Activated naive CD8-positive, alpha-beta T cell treated with anti-CD3 and anti-CD28 coated beads, Interleukin-2, amount 10 ng/mL, durations not matched to agents 7 days and 5 days (primary cell): ENCODE measurements at regions not wholly inside any gene's neighbourhood (a gene's known extent, or its start where the extent isn't known, plus 50 kb on each side); places are given as distances from the start of the nearest gene placed in this dataset.

ENCODE experiments used
- ATAC-seq: fragments of 150-1000 bp; cut with Tn5 transposase; one replicate; pipeline ENCODE4 v1.10.0; 2021; ENCODE audit warnings: low read depth, moderate library complexity
- POLR2A ChIA-PET: fragments of 350-600 bp; sonication (Branson Sonifier 250); formaldehyde crosslinking; loops from one replicate; lab custom pipeline; 2021; ENCODE audit warnings: antibody characterized with exemption; lab: Charles Lee
- DNase-seq: peaks from one replicate; pipeline ENCODE4 v3.0.0; 2021
- H3K27ac Mint-ChIP-seq: one replicate; pipeline ENCODE4 v1.8.0; 2022; ENCODE audit warnings: mild to moderate bottlenecking, mixed read lengths
- H3K27me3 Mint-ChIP-seq: one replicate; pipeline ENCODE4 v1.8.0; 2022; ENCODE audit warnings: mild to moderate bottlenecking, moderate library complexity, mixed read lengths
- H3K36me3 Mint-ChIP-seq: one replicate; pipeline ENCODE4 v1.8.0; 2021; ENCODE audit warnings: mild to moderate bottlenecking, mixed read lengths
- H3K4me1 Mint-ChIP-seq: one replicate; pipeline ENCODE4 v1.8.0; 2021; ENCODE audit warnings: mixed read lengths
- H3K4me3 Mint-ChIP-seq: one replicate; pipeline ENCODE4 v1.8.0; 2022; ENCODE audit warnings: mild to moderate bottlenecking, moderate library complexity, mixed read lengths
- H3K9me3 Mint-ChIP-seq: one replicate; pipeline ENCODE4 v1.8.0; 2021; ENCODE audit warnings: mixed read lengths

GRCh38 chr13:34300559-34300958 lies 482.6 kb downstream of the RFC3 start:
- no peak overlapping the region for H3K27ac Mint-ChIP-seq
- H3K4me1 Mint-ChIP-seq, result no peaks in the 10 kb centered on the region
- DNase-seq (no peak), ATAC-seq (no peak)
- H3K4me3 Mint-ChIP-seq, result no peak overlapping the region
- peaks cover 5% of the 10 kb centered on the region for H3K9me3 Mint-ChIP-seq
- no peaks in the 10 kb centered on the region for H3K36me3 Mint-ChIP-seq
- no peaks in the 10 kb centered on the region for H3K27me3 Mint-ChIP-seq
- POLR2A ChIA-PET, result no interaction called here

DNA sequence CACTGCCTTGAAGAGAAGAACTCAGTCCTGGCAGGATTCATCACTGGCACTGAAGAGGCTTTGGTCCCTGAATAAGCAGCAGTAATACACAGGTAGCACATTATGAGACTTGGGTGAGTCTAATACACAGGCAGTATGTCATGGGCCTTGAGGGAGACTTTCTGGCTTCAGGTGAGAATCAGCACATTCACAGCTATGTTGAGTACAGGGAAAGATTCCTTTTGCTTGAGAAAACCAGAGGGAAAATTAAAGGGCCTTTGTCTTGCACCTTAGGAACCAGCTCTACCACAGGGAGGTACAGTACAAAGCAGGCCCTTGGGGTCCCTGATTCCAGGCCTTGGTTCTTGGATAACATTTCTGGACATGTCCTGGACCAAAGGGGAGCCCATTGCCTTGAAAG lies 484.6 kb downstream of the RFC3 start:
- no peak for DNase-seq
- peaks cover 5% of the 10 kb centered on the region for H3K9me3 Mint-ChIP-seq
- POLR2A ChIA-PET, result no interaction called here
- H3K27ac Mint-ChIP-seq, result no peak overlapping the region
- no peak for ATAC-seq
- H3K4me1 Mint-ChIP-seq, result no peaks in the 10 kb centered on the region
- no peaks in the 10 kb centered on the region for H3K27me3 Mint-ChIP-seq
- H3K4me3 Mint-ChIP-seq, result no peak overlapping the region
- no peaks in the 10 kb centered on the region for H3K36me3 Mint-ChIP-seq

- POLR2A ChIA-PET, result no interaction called here
- Mint-ChIP-seq H3K27ac (no peak overlapping the region), H3K36me3 (no peaks in the 10 kb centered on the region), H3K4me3 (no peak overlapping the region), H3K4me1 (no peaks in the 10 kb centered on the region), H3K9me3 (peaks cover 5% of the 10 kb centered on the region), H3K27me3 (no peaks in the 10 kb centered on the region)
- ATAC-seq (no peak), DNase-seq (no peak)
These were observed 485.4 kb downstream of the RFC3 start for GRCh38 chr13:34303346-34303745.

DNA sequence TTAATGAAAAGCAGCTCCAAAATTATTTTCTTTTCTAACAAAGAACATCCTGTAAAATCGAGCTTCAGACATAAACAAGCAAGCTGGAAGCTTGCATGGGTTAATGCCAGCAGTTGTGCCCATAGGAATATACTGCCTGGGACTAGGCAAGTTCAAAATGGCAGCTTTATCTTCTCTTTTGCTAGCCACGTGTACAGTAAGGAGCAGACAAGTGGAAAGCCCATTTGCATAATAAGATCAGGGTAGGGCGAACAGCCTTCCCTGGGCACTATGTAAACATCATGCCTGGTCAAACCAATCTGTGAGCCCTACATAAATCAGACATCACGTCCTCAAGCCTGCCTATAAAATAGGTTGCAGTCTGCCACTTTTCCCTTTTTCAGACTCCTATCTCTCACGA lies 489.7 kb downstream of the RFC3 start:
- Mint-ChIP-seq H3K4me1 (no peaks in the 10 kb centered on the region), H3K4me3 (no peak overlapping the region), H3K27ac (no peak overlapping the region), H3K36me3 (no peaks in the 10 kb centered on the region), H3K9me3 (peaks cover 3% of the 10 kb centered on the region), H3K27me3 (no peaks in the 10 kb centered on the region)
- POLR2A ChIA-PET, result no interaction called here
- no peak for DNase-seq
- ATAC-seq, result no peak

GRCh38 chr13:34308725-34309124 lies 490.8 kb downstream of the RFC3 start:
- DNase-seq (no peak), ATAC-seq (no peak)
- Mint-ChIP-seq H3K27ac (no peak overlapping the region), H3K4me3 (no peak overlapping the region), H3K36me3 (no peaks in the 10 kb centered on the region), H3K4me1 (no peaks in the 10 kb centered on the region), H3K27me3 (no peaks in the 10 kb centered on the region), H3K9me3 (peaks cover 3% of the 10 kb centered on the region)
- POLR2A ChIA-PET, result no interaction called here

- no peak for ATAC-seq
- no peak overlapping the region for H3K4me3 Mint-ChIP-seq
- H3K36me3 Mint-ChIP-seq, result no peaks in the 10 kb centered on the region
- no peak overlapping the region for H3K27ac Mint-ChIP-seq
- no peak for DNase-seq
- H3K27me3 Mint-ChIP-seq, result no peaks in the 10 kb centered on the region
- no peaks in the 10 kb centered on the region for H3K4me1 Mint-ChIP-seq
- POLR2A ChIA-PET, result no interaction called here
- H3K9me3 Mint-ChIP-seq, result no peaks in the 10 kb centered on the region
These were observed 492.6 kb downstream of the RFC3 start for GRCh38 chr13:34310539-34310938.

- H3K27ac Mint-ChIP-seq, result no peak overlapping the region
- POLR2A ChIA-PET, result no interaction called here
- no peaks in the 10 kb centered on the region for H3K9me3 Mint-ChIP-seq
- H3K4me1 Mint-ChIP-seq, result no peaks in the 10 kb centered on the region
- H3K36me3 Mint-ChIP-seq, result no peaks in the 10 kb centered on the region
- H3K27me3 Mint-ChIP-seq, result no peaks in the 10 kb centered on the region
- DNase-seq (no peak), ATAC-seq (no peak)
- H3K4me3 Mint-ChIP-seq, result no peak overlapping the region
These were observed 493.3 kb downstream of the RFC3 start for GRCh38 chr13:34311251-34311650.

GRCh38 chr13:34312578-34312977 lies 494.6 kb downstream of the RFC3 start:
- Mint-ChIP-seq H3K27ac (no peak overlapping the region), H3K27me3 (no peaks in the 10 kb centered on the region), H3K9me3 (no peaks in the 10 kb centered on the region), H3K4me1 (no peaks in the 10 kb centered on the region), H3K4me3 (no peak overlapping the region), H3K36me3 (no peaks in the 10 kb centered on the region)
- DNase-seq (no peak), ATAC-seq (no peak)
- POLR2A ChIA-PET, result no interaction called here

GRCh38 chr13:34320084-34320483 lies 502.1 kb downstream of the RFC3 start:
- ATAC-seq (no peak), DNase-seq (no peak)
- H3K27ac Mint-ChIP-seq, result no peak overlapping the region
- no peak overlapping the region for H3K4me3 Mint-ChIP-seq
- H3K27me3 Mint-ChIP-seq, result no peaks in the 10 kb centered on the region
- no peaks in the 10 kb centered on the region for H3K9me3 Mint-ChIP-seq
- POLR2A ChIA-PET, result no interaction called here
- no peaks in the 10 kb centered on the region for H3K36me3 Mint-ChIP-seq
- no peaks in the 10 kb centered on the region for H3K4me1 Mint-ChIP-seq

DNA sequence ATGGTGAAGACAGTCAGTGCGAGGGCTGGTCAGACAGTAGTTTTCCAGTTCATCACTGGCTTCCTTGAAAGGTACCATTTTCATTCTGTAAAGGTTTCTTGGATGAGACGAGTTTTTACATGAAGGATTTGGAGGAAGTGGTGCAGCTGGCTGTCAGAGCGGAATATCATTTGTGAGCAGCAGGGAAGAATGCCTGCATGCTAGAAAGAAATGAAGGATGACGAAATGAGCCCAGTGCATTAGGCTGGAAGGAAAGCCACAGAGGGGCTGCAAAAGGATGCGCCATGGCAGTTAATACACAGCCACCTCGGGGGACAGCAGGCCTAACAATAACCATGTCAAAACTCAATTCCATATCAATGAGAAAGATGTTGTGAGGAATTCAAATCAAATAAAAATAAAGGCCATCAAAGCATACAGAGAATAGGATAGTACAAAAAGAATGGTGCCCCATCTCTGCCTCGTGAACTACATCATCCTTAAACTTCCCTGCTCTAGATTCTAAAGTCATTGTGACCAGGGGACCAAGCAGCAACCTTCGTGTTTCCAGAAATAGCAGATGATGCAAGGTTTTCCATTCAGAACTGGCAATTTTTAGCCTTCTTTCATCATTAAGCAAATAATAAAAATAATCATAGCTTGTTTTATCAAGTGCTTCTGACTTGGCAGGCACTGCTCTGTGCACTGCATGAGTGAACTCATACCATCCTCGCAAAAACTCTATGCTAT lies 504.2 kb downstream of the RFC3 start:
- no peak for DNase-seq
- Mint-ChIP-seq H3K36me3 (no peaks in the 10 kb centered on the region), H3K9me3 (peaks cover 2% of the 10 kb centered on the region), H3K4me1 (no peaks in the 10 kb centered on the region), H3K27ac (no peak overlapping the region), H3K4me3 (no peak overlapping the region), H3K27me3 (no peaks in the 10 kb centered on the region)
- no peak for ATAC-seq
- POLR2A ChIA-PET, result no interaction called here

GRCh38 chr13:34322743-34323074 lies 504.8 kb downstream of the RFC3 start:
- no peak for ATAC-seq
- DNase-seq, result no peak
- Mint-ChIP-seq H3K9me3 (peaks cover 2% of the 10 kb centered on the region), H3K27ac (no peak overlapping the region), H3K36me3 (no peaks in the 10 kb centered on the region), H3K4me3 (no peak overlapping the region), H3K4me1 (no peaks in the 10 kb centered on the region), H3K27me3 (no peaks in the 10 kb centered on the region)
- POLR2A ChIA-PET, result no interaction called here

GRCh38 chr13:34335014-34336007 lies 517.4 kb downstream of the RFC3 start:
- ATAC-seq (no peak), DNase-seq (no peak)
- H3K27me3 Mint-ChIP-seq, result no peaks in the 10 kb centered on the region
- H3K4me1 Mint-ChIP-seq, result no peaks in the 10 kb centered on the region
- no peak overlapping the region for H3K4me3 Mint-ChIP-seq
- no peaks in the 10 kb centered on the region for H3K36me3 Mint-ChIP-seq
- POLR2A ChIA-PET, result no interaction called here
- H3K9me3 Mint-ChIP-seq, result peaks cover 7% of the 10 kb centered on the region
- no peak overlapping the region for H3K27ac Mint-ChIP-seq

DNA sequence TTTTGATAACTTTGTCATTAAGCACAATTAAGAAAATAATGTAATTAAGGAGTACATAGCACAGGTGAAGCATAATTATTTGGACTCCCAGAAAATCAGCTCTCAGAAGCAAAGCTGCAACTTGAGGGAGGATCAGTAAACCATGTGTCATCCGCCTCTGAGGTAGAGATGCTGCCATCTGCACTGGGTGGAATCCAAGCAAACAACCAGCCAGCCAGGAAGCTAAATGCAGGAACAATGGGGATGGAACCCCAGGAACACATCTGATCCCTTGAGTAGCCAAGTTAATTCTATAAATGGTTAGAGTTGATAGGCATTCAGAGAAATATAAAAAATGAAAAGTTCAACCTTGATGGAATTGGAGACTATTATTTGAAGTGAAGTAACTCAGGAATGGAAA lies 520.2 kb downstream of the RFC3 start:
- DNase-seq, result no peak
- no peaks in the 10 kb centered on the region for H3K36me3 Mint-ChIP-seq
- H3K27me3 Mint-ChIP-seq, result no peaks in the 10 kb centered on the region
- ATAC-seq, result no peak
- no peak overlapping the region for H3K4me3 Mint-ChIP-seq
- H3K27ac Mint-ChIP-seq, result no peak overlapping the region
- POLR2A ChIA-PET, result no interaction called here
- no peaks in the 10 kb centered on the region for H3K4me1 Mint-ChIP-seq
- H3K9me3 Mint-ChIP-seq, result peaks cover 1% of the 10 kb centered on the region

- no peak overlapping the region for H3K4me3 Mint-ChIP-seq
- H3K36me3 Mint-ChIP-seq, result no peaks in the 10 kb centered on the region
- DNase-seq (no peak), ATAC-seq (no peak)
- H3K27me3 Mint-ChIP-seq, result no peaks in the 10 kb centered on the region
- H3K4me1 Mint-ChIP-seq, result no peaks in the 10 kb centered on the region
- no peak overlapping the region for H3K27ac Mint-ChIP-seq
- H3K9me3 Mint-ChIP-seq, result no peaks in the 10 kb centered on the region
- POLR2A ChIA-PET, result no interaction called here
These were observed 522.6 kb downstream of the RFC3 start for GRCh38 chr13:34340534-34340933.
